ENCODE measurements at regions not wholly inside any gene's neighbourhood (a gene's known extent, or its start where the extent isn't known, plus 50 kb on each side); places are given as distances from the start of the nearest gene placed in this dataset.
"Not testable (repeated sequence)": the region's sequence is repeated elsewhere in the genome, so short reads cannot be mapped to it uniquely, and the experiment has no call there.

- DNase-seq (ENCODE audit: insufficient read length, low spot score) = no peak
- no peak for TF ChIP-seq SPI1 (IDR thresholded peaks at IDR 0.05; ENCODE audit: low read depth, low read length)
- no peak for TF ChIP-seq PAX5 (IDR thresholded peaks at IDR 0.05; ENCODE audit: insufficient read depth, low read length, severe bottlenecking)
- no peak for TF ChIP-seq TAF1 (IDR thresholded peaks at IDR 0.05; ENCODE audit: low read depth, low read length)
- TF ChIP-seq POU2F2 (IDR thresholded peaks at IDR 0.05; ENCODE audit: low read depth, low read length) = no peak
- no peak for TF ChIP-seq POLR2A (IDR thresholded peaks at IDR 0.05; ENCODE audit: low read depth, low read length)
- no peak for TF ChIP-seq POLR2AphosphoS5 (IDR thresholded peaks at IDR 0.05; ENCODE audit: low read depth, low read length)
- FAIRE-seq = no peak
Observed at GRCh38 chr4:158036998-158037397, 135.8 kb downstream of the GASK1B start.

GRCh38 chr4:158035662-158036195 is 137.1 kb downstream of the GASK1B start:
- TF ChIP-seq POLR2A (IDR thresholded peaks at IDR 0.05; ENCODE audit: low read depth, low read length) = no peak
- no peak for TF ChIP-seq SPI1 (IDR thresholded peaks at IDR 0.05; ENCODE audit: low read depth, low read length)
- no peak for TF ChIP-seq TAF1 (IDR thresholded peaks at IDR 0.05; ENCODE audit: low read depth, low read length)
- TF ChIP-seq POLR2AphosphoS5 (IDR thresholded peaks at IDR 0.05; ENCODE audit: low read depth, low read length) = no peak
- no peak for TF ChIP-seq POU2F2 (IDR thresholded peaks at IDR 0.05; ENCODE audit: low read depth, low read length)
- no peak for TF ChIP-seq PAX5 (IDR thresholded peaks at IDR 0.05; ENCODE audit: insufficient read depth, low read length, severe bottlenecking)
- peak; percentile 23 for FAIRE-seq

DNA sequence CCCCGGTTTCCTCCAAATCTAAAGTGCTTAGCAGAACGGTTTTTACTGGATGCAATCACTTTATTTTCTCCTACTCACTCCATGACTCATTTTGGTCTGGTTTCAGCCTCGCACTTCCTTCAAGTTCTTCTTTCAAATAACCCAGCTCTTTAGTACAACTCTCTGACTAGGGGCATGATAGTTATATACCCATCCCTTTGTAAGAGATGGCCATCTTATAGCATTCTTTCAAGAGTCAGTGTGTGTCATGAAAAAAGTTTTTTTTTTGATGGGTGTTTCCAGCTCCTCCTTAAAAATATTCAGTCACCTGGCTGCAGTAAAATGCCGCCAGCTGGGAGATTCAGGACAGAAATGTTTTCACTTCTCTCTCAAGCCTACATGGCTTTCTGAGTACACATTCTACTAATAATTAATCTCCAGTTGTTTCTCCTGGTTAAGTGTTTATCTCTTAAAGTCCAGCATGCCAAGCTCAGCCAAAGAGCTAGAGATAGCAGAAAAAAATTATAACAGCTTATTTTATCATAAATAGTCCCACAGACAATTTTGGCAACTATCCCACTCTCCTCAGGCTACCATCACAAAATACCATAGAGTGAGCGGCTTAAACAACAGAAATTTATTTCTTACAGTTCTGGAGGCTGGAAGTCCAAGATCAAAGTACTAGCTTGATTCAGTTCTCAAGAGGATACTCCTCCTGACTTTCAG is 139.3 kb downstream of the GASK1B start:
- no peak for DNase-seq (ENCODE audit: insufficient read length, low spot score)
- no peak for TF ChIP-seq SPI1 (IDR thresholded peaks at IDR 0.05; ENCODE audit: low read depth, low read length)
- no peak for TF ChIP-seq TAF1 (IDR thresholded peaks at IDR 0.05; ENCODE audit: low read depth, low read length)
- no peak for TF ChIP-seq POU2F2 (IDR thresholded peaks at IDR 0.05; ENCODE audit: low read depth, low read length)
- no peak for TF ChIP-seq PAX5 (IDR thresholded peaks at IDR 0.05; ENCODE audit: insufficient read depth, low read length, severe bottlenecking)
- no peak for TF ChIP-seq POLR2A (IDR thresholded peaks at IDR 0.05; ENCODE audit: low read depth, low read length)
- TF ChIP-seq POLR2AphosphoS5 (IDR thresholded peaks at IDR 0.05; ENCODE audit: low read depth, low read length) = no peak

More at GRCh38 chr4:158035662-158036195, 137.1 kb downstream of the GASK1B start:
- DNase-seq (ENCODE audit: insufficient read length, low spot score) = no peak

DNA sequence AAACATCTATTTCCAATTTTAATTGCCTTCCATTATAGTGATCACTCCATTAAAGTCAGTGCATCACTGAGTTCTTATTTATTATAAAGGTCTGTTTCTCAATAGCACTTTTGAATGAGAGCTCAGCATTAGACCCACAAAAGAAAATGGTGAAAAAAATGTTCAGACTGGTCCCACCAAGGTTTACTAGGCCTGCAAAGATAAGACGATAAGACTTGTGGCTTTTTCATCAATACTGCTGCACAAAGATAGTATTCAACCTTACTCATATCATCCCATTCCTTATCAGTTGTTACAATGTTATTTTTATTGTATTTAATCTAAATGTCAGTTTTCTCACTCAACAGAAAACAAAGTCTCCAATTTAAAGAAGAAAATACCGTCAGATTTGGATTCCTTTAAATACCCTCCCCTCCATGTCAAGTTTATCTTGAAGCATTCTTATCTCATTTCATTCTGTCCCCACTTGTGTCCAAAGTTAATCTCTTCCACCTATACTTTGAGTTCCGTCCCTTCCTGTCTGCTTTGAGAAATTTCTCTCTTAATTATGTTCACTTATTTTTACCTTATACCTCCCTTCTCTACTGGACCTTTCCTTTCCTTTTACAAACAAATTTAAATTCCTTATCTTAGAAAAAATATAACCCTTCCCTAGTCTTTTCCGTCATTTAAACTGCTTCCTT is 140.0 kb downstream of the GASK1B start:
- FAIRE-seq = no peak
- TF ChIP-seq TAF1 (IDR thresholded peaks at IDR 0.05; ENCODE audit: low read depth, low read length) (no peak), POLR2AphosphoS5 (IDR thresholded peaks at IDR 0.05; ENCODE audit: low read depth, low read length) (no peak), PAX5 (IDR thresholded peaks at IDR 0.05; ENCODE audit: insufficient read depth, low read length, severe bottlenecking) (no peak)
- no peak for DNase-seq (ENCODE audit: insufficient read length, low spot score)

More for the DNA sequence above, 139.3 kb downstream of the GASK1B start:
- FAIRE-seq = no peak

DNA sequence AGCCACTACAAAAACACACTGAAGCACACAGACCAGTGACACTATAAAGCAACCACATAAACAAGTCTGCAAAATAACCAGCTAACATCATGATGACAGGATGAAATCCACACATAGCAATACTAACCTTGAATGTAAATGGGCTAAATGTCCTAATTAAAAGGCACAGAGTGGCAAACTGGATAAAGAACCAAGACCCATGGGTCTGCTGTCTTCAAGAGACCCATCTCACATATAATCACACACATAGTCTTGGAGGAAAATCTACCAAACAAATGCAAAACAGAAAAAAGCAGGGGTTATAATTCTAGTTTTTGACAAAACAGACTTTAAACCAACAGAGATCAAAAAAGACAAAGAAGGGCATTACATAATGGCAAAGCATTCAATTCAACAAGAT is 144.4 kb downstream of the GASK1B start:
- DNase-seq (ENCODE audit: insufficient read length, low spot score); FAIRE-seq: not testable (repeated sequence)

- no peak for FAIRE-seq
- TF ChIP-seq POLR2AphosphoS5 (IDR thresholded peaks at IDR 0.05; ENCODE audit: low read depth, low read length) (no peak), TAF1 (IDR thresholded peaks at IDR 0.05; ENCODE audit: low read depth, low read length) (no peak), POU2F2 (IDR thresholded peaks at IDR 0.05; ENCODE audit: low read depth, low read length) (no peak), SPI1 (IDR thresholded peaks at IDR 0.05; ENCODE audit: low read depth, low read length) (no peak), PAX5 (IDR thresholded peaks at IDR 0.05; ENCODE audit: insufficient read depth, low read length, severe bottlenecking) (no peak), POLR2A (IDR thresholded peaks at IDR 0.05; ENCODE audit: low read depth, low read length) (no peak)
- DNase-seq (ENCODE audit: insufficient read length, low spot score) = no peak
Observed at GRCh38 chr4:158025131-158025530, 147.7 kb downstream of the GASK1B start.

DNA sequence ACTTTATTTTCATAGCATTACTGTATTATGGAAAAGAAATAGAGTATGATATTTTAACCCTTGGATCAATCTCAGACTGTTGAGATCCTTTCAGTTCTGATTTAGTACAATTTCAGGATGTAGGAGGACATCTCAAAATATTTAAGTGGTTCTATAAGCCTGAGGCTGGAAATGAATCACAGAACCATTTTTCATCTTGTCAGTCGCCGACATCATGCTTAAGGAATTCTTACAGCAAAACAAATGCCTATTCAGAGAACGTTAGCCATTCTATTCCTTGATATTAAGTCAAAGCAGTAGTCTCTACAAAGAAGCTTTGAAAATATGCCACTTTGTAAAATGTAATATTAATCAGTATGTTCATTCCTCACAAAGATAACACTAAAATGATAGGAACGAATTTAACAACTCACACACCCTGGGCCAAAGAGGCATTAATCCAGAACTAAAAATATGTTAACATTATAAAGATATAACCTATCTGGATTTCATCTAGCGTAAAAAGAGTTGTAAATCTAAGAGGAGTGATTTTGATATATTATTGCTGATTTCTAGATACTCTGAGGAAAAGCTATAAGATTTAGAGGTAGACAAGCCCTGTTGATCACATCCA is 152.0 kb downstream of the GASK1B start:
- FAIRE-seq (no peak), DNase-seq (ENCODE audit: insufficient read length, low spot score) (no peak)
- TF ChIP-seq POU2F2 (IDR thresholded peaks at IDR 0.05; ENCODE audit: low read depth, low read length) = no peak
- no peak for TF ChIP-seq PAX5 (IDR thresholded peaks at IDR 0.05; ENCODE audit: insufficient read depth, low read length, severe bottlenecking)
- no peak for TF ChIP-seq SPI1 (IDR thresholded peaks at IDR 0.05; ENCODE audit: low read depth, low read length)
- TF ChIP-seq POLR2A (IDR thresholded peaks at IDR 0.05; ENCODE audit: low read depth, low read length) = no peak
- TF ChIP-seq TAF1 (IDR thresholded peaks at IDR 0.05; ENCODE audit: low read depth, low read length) = no peak
- no peak for TF ChIP-seq POLR2AphosphoS5 (IDR thresholded peaks at IDR 0.05; ENCODE audit: low read depth, low read length)

GRCh38 chr4:158020176-158020575 is 152.6 kb downstream of the GASK1B start:
- no peak for TF ChIP-seq PAX5 (IDR thresholded peaks at IDR 0.05; ENCODE audit: insufficient read depth, low read length, severe bottlenecking)
- no peak for TF ChIP-seq SPI1 (IDR thresholded peaks at IDR 0.05; ENCODE audit: low read depth, low read length)
- TF ChIP-seq TAF1 (IDR thresholded peaks at IDR 0.05; ENCODE audit: low read depth, low read length) = no peak
- TF ChIP-seq POU2F2 (IDR thresholded peaks at IDR 0.05; ENCODE audit: low read depth, low read length) = no peak
- TF ChIP-seq POLR2A (IDR thresholded peaks at IDR 0.05; ENCODE audit: low read depth, low read length) = no peak
- no peak for TF ChIP-seq POLR2AphosphoS5 (IDR thresholded peaks at IDR 0.05; ENCODE audit: low read depth, low read length)
- no peak for FAIRE-seq
- no peak for DNase-seq (ENCODE audit: insufficient read length, low spot score)

DNA sequence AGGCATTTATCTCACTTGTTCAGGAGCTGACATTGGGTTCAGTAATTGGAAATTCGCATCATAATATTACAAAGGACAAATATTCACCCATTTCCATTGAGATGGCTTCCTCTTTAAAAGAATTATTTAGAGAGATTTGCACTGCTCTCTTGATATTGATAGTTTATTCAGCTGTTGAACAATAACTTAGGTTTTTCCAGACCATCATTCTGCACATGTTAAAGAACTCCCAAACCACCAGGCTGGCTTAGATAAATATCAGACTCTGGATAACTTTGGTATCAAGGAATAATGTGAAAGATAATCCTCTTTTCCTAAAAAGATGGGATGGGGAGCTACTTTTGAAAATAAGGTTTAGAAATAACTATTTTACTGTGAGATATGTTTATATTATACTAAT is 154.0 kb downstream of the GASK1B start:
- TF ChIP-seq TAF1 (IDR thresholded peaks at IDR 0.05; ENCODE audit: low read depth, low read length) (no peak), PAX5 (IDR thresholded peaks at IDR 0.05; ENCODE audit: insufficient read depth, low read length, severe bottlenecking) (no peak), POLR2A (IDR thresholded peaks at IDR 0.05; ENCODE audit: low read depth, low read length) (no peak), POU2F2 (IDR thresholded peaks at IDR 0.05; ENCODE audit: low read depth, low read length) (no peak), POLR2AphosphoS5 (IDR thresholded peaks at IDR 0.05; ENCODE audit: low read depth, low read length) (no peak), SPI1 (IDR thresholded peaks at IDR 0.05; ENCODE audit: low read depth, low read length) (no peak)
- DNase-seq (ENCODE audit: insufficient read length, low spot score) = no peak
- no peak for FAIRE-seq
